ENCODE measurements at regions not wholly inside any gene's neighbourhood (a gene's known extent, or its start where the extent isn't known, plus 50 kb on each side); places are given as distances from the start of the nearest gene placed in this dataset.

DNA sequence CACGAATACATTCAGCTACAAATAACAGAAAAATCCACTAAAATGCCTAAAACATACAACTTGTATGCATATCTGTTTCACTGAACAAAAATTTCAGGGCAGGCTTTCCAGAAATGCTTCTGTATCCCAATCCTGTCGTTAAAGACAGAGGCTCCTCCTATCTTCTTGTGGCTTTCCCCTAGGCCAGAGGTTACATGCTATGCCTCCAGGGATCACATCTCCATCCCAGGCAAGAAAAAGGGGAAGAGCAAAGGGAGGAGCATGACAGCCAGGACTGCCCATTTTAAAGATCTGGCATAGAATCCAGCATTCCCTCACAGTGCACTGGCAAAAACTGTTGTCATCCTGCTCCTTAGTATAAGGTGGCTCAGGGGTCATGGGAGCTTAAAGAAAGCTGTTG lies 268.7 kb upstream of the SETBP1 start:
- ATAC-seq (ENCODE audit: low read depth) (no peak), DNase-seq (no peak)
- Mint-ChIP-seq H3K27me3 (no peaks in the 10 kb centered on the region), H3K4me3 (no peak overlapping the region), H3K36me3 (ENCODE audit: low read depth) (no peaks in the 10 kb centered on the region), H3K9me3 (no peaks in the 10 kb centered on the region), H3K27ac (no peak overlapping the region), H3K4me1 (no peaks in the 10 kb centered on the region)
- POLR2A ChIA-PET = no interaction called here
- CTCF ChIA-PET = no interaction called here
- TF ChIP-seq, protein P1, sequence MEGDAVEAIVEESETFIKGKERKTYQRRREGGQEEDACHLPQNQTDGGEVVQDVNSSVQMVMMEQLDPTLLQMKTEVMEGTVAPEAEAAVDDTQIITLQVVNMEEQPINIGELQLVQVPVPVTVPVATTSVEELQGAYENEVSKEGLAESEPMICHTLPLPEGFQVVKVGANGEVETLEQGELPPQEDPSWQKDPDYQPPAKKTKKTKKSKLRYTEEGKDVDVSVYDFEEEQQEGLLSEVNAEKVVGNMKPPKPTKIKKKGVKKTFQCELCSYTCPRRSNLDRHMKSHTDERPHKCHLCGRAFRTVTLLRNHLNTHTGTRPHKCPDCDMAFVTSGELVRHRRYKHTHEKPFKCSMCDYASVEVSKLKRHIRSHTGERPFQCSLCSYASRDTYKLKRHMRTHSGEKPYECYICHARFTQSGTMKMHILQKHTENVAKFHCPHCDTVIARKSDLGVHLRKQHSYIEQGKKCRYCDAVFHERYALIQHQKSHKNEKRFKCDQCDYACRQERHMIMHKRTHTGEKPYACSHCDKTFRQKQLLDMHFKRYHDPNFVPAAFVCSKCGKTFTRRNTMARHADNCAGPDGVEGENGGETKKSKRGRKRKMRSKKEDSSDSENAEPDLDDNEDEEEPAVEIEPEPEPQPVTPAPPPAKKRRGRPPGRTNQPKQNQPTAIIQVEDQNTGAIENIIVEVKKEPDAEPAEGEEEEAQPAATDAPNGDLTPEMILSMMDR (IDR thresholded peaks at IDR 0.05) = no peak
- intact Hi-C loops (cut with micrococcal nuclease) = no loop called here

DNA sequence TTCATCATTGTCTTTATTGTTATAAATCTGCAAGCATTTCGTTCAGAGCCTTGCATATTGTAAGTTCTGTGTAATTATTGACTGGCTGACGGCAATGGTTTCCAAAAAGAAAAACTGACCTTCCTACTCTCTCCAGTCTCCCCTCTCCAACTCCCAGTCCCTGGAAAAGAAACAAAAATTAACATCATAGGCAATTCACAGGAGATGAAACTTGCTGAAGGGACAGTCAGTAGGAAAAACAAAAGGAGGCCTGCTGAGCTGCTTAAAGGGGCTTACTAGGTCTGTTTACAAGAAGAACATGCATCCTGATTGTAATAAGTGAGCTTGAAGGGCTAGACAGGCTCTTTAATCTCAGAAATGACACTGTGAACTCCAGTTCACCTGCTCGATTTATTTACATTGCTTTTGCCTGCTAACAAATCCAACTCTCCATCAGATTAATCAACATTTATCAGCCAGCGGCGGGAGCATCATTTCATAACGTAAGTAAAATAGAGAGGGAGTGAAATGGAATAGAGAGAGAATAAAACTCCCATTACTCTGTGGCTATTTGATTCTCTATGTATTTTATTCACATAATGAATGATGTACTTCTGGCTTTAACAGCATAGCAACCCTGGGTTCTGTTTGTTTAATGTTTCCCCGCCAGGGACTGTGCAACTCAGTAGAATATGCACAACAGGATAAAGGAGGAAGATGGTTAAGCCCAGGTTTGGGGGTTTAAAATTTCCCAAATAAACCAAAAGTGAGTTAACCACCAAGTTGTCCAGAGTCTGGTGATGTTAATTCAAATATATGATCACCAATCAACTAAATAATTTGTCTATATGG lies 256.7 kb upstream of the SETBP1 start:
- POLR2A ChIA-PET = no interaction called here
- CTCF ChIA-PET = no interaction called here
- Mint-ChIP-seq H3K4me1 (no peaks in the 10 kb centered on the region), H3K4me3 (no peak overlapping the region), H3K27me3 (no peaks in the 10 kb centered on the region), H3K9me3 (peaks cover 15% of the 10 kb centered on the region), H3K36me3 (ENCODE audit: low read depth) (no peaks in the 10 kb centered on the region), H3K27ac (no peak overlapping the region)
- TF ChIP-seq, protein P1 (IDR thresholded peaks at IDR 0.05) = no peak
- no peak for ATAC-seq (ENCODE audit: low read depth)
- DNase-seq = no peak
- intact Hi-C loops (cut with micrococcal nuclease) = no loop called here

DNA sequence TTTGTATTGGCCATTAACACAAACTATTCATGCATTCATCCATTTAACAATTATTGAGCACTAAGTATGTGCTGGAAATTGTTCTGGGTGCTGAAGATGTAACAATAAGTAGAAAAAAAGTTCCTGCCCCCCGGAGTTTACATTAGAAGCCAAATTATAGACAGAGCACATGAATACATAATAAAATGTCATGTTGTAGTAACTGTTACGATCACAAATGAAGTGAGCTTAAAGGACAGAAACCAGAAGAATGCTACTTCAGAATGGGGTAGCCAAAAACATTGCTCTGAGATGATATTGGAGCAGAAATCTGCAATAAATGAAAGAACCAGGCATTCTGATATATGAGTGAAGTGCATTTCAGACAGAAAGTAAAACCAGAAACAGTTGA lies 256.0 kb upstream of the SETBP1 start:
- no peaks in the 10 kb centered on the region for H3K4me1 Mint-ChIP-seq
- DNase-seq = no peak
- TF ChIP-seq, protein P1 (IDR thresholded peaks at IDR 0.05) = no peak
- H3K36me3 Mint-ChIP-seq (ENCODE audit: low read depth) = no peaks in the 10 kb centered on the region
- intact Hi-C loops (cut with micrococcal nuclease) = no loop called here
- H3K27ac Mint-ChIP-seq = no peak overlapping the region
- H3K4me3 Mint-ChIP-seq = no peak overlapping the region
- no peaks in the 10 kb centered on the region for H3K27me3 Mint-ChIP-seq
- ChIA-PET CTCF (no interaction called here), POLR2A (no interaction called here)
- peaks cover 10% of the 10 kb centered on the region for H3K9me3 Mint-ChIP-seq
- no peak for ATAC-seq (ENCODE audit: low read depth)

DNA sequence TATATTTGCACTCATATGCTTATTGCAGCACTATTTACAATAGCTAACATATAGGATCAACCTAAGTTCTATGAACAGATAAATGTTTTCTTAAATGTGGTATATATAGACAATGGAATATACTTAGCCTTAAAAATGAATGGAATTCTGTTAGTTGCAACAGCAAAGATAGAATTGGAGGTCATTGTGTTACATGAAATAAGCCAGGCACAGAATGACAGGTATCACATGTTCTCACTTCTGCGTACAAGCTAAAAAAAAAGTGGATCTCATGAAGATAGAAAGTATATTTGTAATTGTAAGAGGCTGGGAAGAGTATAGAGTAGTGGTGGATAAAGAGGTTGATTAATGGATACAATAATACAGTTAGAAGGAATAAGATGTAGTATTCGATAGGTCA lies 255.5 kb upstream of the SETBP1 start:
- Mint-ChIP-seq H3K9me3 (peaks cover 10% of the 10 kb centered on the region), H3K4me1 (no peaks in the 10 kb centered on the region), H3K27me3 (no peaks in the 10 kb centered on the region), H3K27ac (no peak overlapping the region), H3K4me3 (no peak overlapping the region), H3K36me3 (ENCODE audit: low read depth) (no peaks in the 10 kb centered on the region)
- DNase-seq (no peak), ATAC-seq (ENCODE audit: low read depth) (no peak)
- intact Hi-C loops (cut with micrococcal nuclease) = no loop called here
- POLR2A ChIA-PET = no interaction called here
- TF ChIP-seq, protein P1 (IDR thresholded peaks at IDR 0.05) = no peak
- CTCF ChIA-PET = no interaction called here

DNA sequence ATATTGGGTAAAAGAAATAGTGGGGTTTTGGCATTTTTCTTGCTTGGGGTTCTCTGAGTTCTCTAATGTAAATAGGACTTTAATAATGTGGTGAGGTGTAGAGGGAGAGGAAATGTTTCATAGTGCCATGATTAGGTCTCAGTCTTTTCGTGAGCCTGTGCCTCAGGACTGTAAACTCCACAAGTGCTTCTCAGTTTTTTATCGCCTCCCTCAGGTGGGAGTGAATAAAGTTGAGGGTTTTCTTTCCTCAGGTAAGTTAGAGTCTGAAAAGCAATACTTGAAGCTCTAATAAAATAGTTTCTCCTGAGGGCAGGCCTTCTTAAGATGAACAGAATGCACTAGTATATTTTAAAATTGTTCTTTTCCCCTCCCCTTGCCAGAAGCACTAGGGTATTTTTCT lies 243.1 kb upstream of the SETBP1 start:
- no peak for ATAC-seq (ENCODE audit: low read depth)
- Mint-ChIP-seq H3K27ac (no peak overlapping the region), H3K36me3 (ENCODE audit: low read depth) (no peaks in the 10 kb centered on the region), H3K9me3 (peaks cover 3% of the 10 kb centered on the region), H3K4me1 (no peaks in the 10 kb centered on the region), H3K27me3 (no peaks in the 10 kb centered on the region), H3K4me3 (no peak overlapping the region)
- DNase-seq = no peak
- ChIA-PET CTCF (no interaction called here), POLR2A (no interaction called here)
- TF ChIP-seq, protein P1 (IDR thresholded peaks at IDR 0.05) = no peak
- intact Hi-C loops (cut with micrococcal nuclease) = no loop called here

All from activated B cell treated with CpG ODN at 0.5 μM for 24 hours (primary cell).